B cell (primary cell): ENCODE measurements at regions not wholly inside any gene's neighbourhood (a gene's known extent, or its start where the extent isn't known, plus 50 kb on each side); places are given as distances from the start of the nearest gene placed in this dataset.

Source experiments
- ATAC-seq: fragments of 200-7000 bp; cut with Tn5 transposase; one replicate; pipeline ENCODE4 v1.10.0; 2021; ENCODE audit warnings: low read depth, mild to moderate bottlenecking, moderate number of reproducible peaks, moderate library complexity
- CTCF ChIA-PET: fragments of 350-600 bp; sonication (Branson Sonifier 250); formaldehyde crosslinking; loops from one replicate; lab custom pipeline; 2021; ENCODE audit warnings: antibody characterized with exemption, inconsistent platforms; lab: Charles Lee
- POLR2A ChIA-PET: fragments of 350-600 bp; sonication (Branson Sonifier 250); formaldehyde crosslinking; loops from one replicate; lab custom pipeline; 2021; ENCODE audit warnings: antibody characterized with exemption; lab: Charles Lee
- DNase-seq: peaks from one replicate; pipeline ENCODE4 v3.0.0; 2013
- H2AFZ ChIP-seq: 2 replicates; pipeline ENCODE4 v1.6.1; 2012; ENCODE audit warnings: mild to moderate bottlenecking, low read depth, low read length; ENCODE audit not compliant: insufficient read depth, poor library complexity, severe bottlenecking
- H3K27ac ChIP-seq, 2 donors: 1 replicate in 1 of 2; 2 replicates in 1 of 2; pipeline ENCODE4 v1.5.1; 2012 to 2013; ENCODE audit warnings: low read length in 2 of 2, mild to moderate bottlenecking in 2 of 2, moderate library complexity in 1 of 2
- H3K27me3 ChIP-seq, 4 experiments: fragments of 200-600 bp in 1 of 4; sonication (generic) in 1 of 4; replicated peaks in 1 of 4; 1 replicate in 2 of 4; 2 replicates in 2 of 4; pipeline versions ENCODE4 v1.6.1 to v1.7.0; 2013 to 2016; ENCODE audit warnings: low read length in 3 of 4, mild to moderate bottlenecking in 2 of 4, mixed read lengths in 1 of 4, moderate library complexity in 1 of 4; ENCODE audit not compliant: insufficient read depth in 4 of 4, control insufficient read depth in 3 of 4; ENCODE audit errors: control extremely low read depth in 1 of 4
- H3K36me3 ChIP-seq, 2 experiments: replicated peaks in 1 of 2; 1 replicate in 1 of 2; 2 replicates in 1 of 2; pipeline versions ENCODE4 v1.6.1 to v1.7.1; 2013; ENCODE audit warnings: low read length in 1 of 2; ENCODE audit not compliant: insufficient read depth in 2 of 2, control insufficient read depth in 1 of 2; ENCODE audit errors: control extremely low read depth in 1 of 2, extremely low read depth in 1 of 2
- H3K4me1 ChIP-seq, 2 donors: fragments of 200-600 bp in 1 of 2; sonication (generic) in 1 of 2; 1 replicate in 1 of 2; 2 replicates in 1 of 2; pipeline versions ENCODE4 v1.5.1 to v1.6.1; 2013 to 2017; ENCODE audit warnings: low read length in 2 of 2; ENCODE audit not compliant: control insufficient read depth in 2 of 2, insufficient read depth in 2 of 2
- H3K4me2 ChIP-seq: replicated peaks from 2 replicates; pipeline ENCODE3; 2012; ENCODE audit warnings: mild to moderate bottlenecking, low read depth, low read length; ENCODE audit not compliant: poor library complexity, severe bottlenecking
- H3K4me3 ChIP-seq, 5 experiments: fragments of 200-600 bp in 1 of 5; sonication (generic) in 1 of 5; 1 replicate in 3 of 5; 2 replicates in 2 of 5; pipeline versions ENCODE4 v1.5.1 to v1.7.0; 2011 to 2016; ENCODE audit warnings: low read length in 4 of 5, mild to moderate bottlenecking in 4 of 5, low read depth in 2 of 5, control low read depth in 1 of 5, moderate library complexity in 1 of 5; ENCODE audit not compliant: insufficient read depth in 1 of 5; ENCODE audit errors: control extremely low read depth in 1 of 5, extremely low read depth in 1 of 5
- H3K79me2 ChIP-seq: fragments of 200-600 bp; sonication (generic); one replicate; pipeline ENCODE4 v1.6.0; 2016; ENCODE audit warnings: low read length; ENCODE audit not compliant: control insufficient read depth, insufficient read depth
- H3K9ac ChIP-seq: fragments of 200-600 bp; sonication (generic); 2 replicates; pipeline ENCODE4 v1.6.1; 2017; ENCODE audit warnings: mild to moderate bottlenecking, low read length, moderate library complexity
- H3K9me3 ChIP-seq, 3 donors: one replicate each; pipeline versions ENCODE4 v1.6.1 to v1.7.1; 2013; ENCODE audit warnings: low read length in 2 of 3; ENCODE audit not compliant: control insufficient read depth in 2 of 3, insufficient read depth in 1 of 3; ENCODE audit errors: control extremely low read depth in 1 of 3
- H4K20me1 ChIP-seq: 2 replicates; pipeline ENCODE4 v1.6.0; 2012; ENCODE audit warnings: mild to moderate bottlenecking, low read length; ENCODE audit not compliant: insufficient read depth, control insufficient read depth, poor library complexity, severe bottlenecking
- H3K27ac Mint-ChIP-seq: one replicate; pipeline ENCODE4 v1.8.0; 2021; ENCODE audit warnings: mixed read lengths
- H3K27me3 Mint-ChIP-seq: one replicate; pipeline ENCODE4 v1.8.0; 2021; ENCODE audit warnings: mixed read lengths
- H3K4me1 Mint-ChIP-seq: one replicate; pipeline ENCODE4 v1.8.0; 2021; ENCODE audit warnings: mixed read lengths
- H3K4me3 Mint-ChIP-seq: one replicate; pipeline ENCODE4 v1.8.0; 2021; ENCODE audit warnings: mixed read lengths
- H3K9me3 Mint-ChIP-seq: one replicate; pipeline ENCODE4 v1.8.0; 2022; ENCODE audit warnings: mixed read lengths; ENCODE audit not compliant: insufficient read depth
- CTCF ChIP-seq: fragments of 200-600 bp; IDR thresholded peaks from one replicate; pipeline ENCODE4 v1.8.0; 2022; ENCODE audit warnings: antibody characterized with exemption, mild to moderate bottlenecking
- EZH2 ChIP-seq: IDR thresholded peaks from 2 replicates; pipeline ENCODE4 v1.6.1; 2012; ENCODE audit warnings: borderline replicate concordance, low read depth, mild to moderate bottlenecking, moderate library complexity, low read length; ENCODE audit not compliant: insufficient read depth, poor library complexity, severe bottlenecking
- WGBS: methylation state at CpG from one replicate; pipeline ENCODE4 v1.1.5; 2013; ENCODE audit warnings: missing lambda C conversion rate; ENCODE audit not compliant: insufficient coverage; 5-methylcytosine and 5-hydroxymethylcytosine counted together
- intact Hi-C: fragments of 100-400 bp; cut with micrococcal nuclease; formaldehyde crosslinking; loops from one replicate; pipeline ENCODE4 v1.10.0; 2022

DNA sequence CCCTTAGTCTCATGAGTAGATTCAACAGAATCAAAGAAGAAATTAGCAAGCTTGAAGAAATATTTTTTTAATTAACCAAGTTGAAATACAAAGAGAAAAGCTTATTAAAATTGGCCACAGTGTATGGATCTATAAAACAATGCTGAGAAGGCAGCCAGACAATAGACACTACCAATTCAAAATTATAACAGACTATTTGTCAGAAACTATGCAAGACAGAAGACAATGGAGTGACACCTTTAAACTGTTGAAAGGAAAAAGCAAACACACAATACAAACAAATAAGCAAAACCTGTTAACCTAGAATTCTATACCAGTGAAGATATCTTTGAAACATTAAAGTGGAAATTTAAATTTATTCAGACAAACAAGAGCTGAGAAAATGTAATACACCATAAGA is 225.4 kb downstream of the CASP12 start:
- intact Hi-C loops, result no loop called here

GRCh38 chr11:104668797-104669463 is 229.3 kb downstream of the CASP12 start:
- POLR2A ChIA-PET, result no interaction called here
- no peak overlapping the region for H3K4me3 ChIP-seq
- no peak overlapping the region for H3K4me3 Mint-ChIP-seq
- DNase-seq (no peak), ATAC-seq (no peak)
- H3K27me3 Mint-ChIP-seq, result peaks cover 12% of the 10 kb centered on the region
- no peaks in the 10 kb centered on the region for H3K4me1 Mint-ChIP-seq
- TF ChIP-seq CTCF (no peak), EZH2 (no peak)
- 93% methylated on average over 3 of the region's 5 CpGs for WGBS
- H3K4me2 ChIP-seq, result no peak overlapping the region
- no peaks in the 10 kb centered on the region for H3K79me2 ChIP-seq
- peaks cover 0 to 2% (median 0%) of the 10 kb centered on the region in 3 donors for H3K9me3 ChIP-seq
- H3K4me1 ChIP-seq, result no peaks in the 10 kb centered on the region
- no peaks in the 10 kb centered on the region for H3K27me3 ChIP-seq
- H3K36me3 ChIP-seq, result no peaks in the 10 kb centered on the region
- no peaks in the 10 kb centered on the region for H4K20me1 ChIP-seq
- CTCF ChIA-PET, result no interaction called here
- H2AFZ ChIP-seq, result no peak overlapping the region
- H3K9me3 Mint-ChIP-seq, result no peaks in the 10 kb centered on the region
- H3K9ac ChIP-seq, result no peak overlapping the region
- intact Hi-C loops, result no loop called here
- H3K27ac Mint-ChIP-seq, result no peak overlapping the region
- H3K27ac ChIP-seq, result no peak overlapping the region

More for the DNA sequence above, 225.4 kb downstream of the CASP12 start:
- Histone ChIP-seq H3K27me3 (no peaks in the 10 kb centered on the region), H4K20me1 (no peaks in the 10 kb centered on the region), H3K36me3 (no peaks in the 10 kb centered on the region), H2AFZ (no peak overlapping the region), H3K4me2 (no peak overlapping the region), H3K4me3 (no peak overlapping the region), H3K9ac (no peak overlapping the region), H3K9me3 (peaks cover 0 to 2% (median 0%) of the 10 kb centered on the region in 3 donors), H3K27ac (no peak overlapping the region), H3K4me1 (no peaks in the 10 kb centered on the region), H3K79me2 (no peaks in the 10 kb centered on the region)
- ChIA-PET POLR2A (no interaction called here), CTCF (no interaction called here)
- Mint-ChIP-seq H3K27ac (no peak overlapping the region), H3K27me3 (peaks cover 8% of the 10 kb centered on the region), H3K9me3 (peaks cover 2% of the 10 kb centered on the region), H3K4me3 (no peak overlapping the region), H3K4me1 (no peaks in the 10 kb centered on the region)
- ATAC-seq (no peak), DNase-seq (no peak)
- TF ChIP-seq EZH2 (no peak), CTCF (no peak)
